Naive thymus-derived CD8-positive, alpha-beta T cell (primary cell): ENCODE measurements at regions not wholly inside any gene's neighbourhood (a gene's known extent, or its start where the extent isn't known, plus 50 kb on each side); places are given as distances from the start of the nearest gene placed in this dataset.

Source experiments
- ATAC-seq, 2 donors: fragments of 150-1000 bp; cut with Tn5 transposase in 1 of 2; sonication (Bioruptor Pico), chemical (Tn5 transposase) in 1 of 2; 1 replicate in 1 of 2; 2 replicates in 1 of 2; pipeline ENCODE4 v1.10.0; 2021; ENCODE audit warnings: mild to moderate bottlenecking in 2 of 2, moderate library complexity in 2 of 2
- POLR2A ChIA-PET: fragments of 350-600 bp; sonication (Branson Sonifier 250); formaldehyde crosslinking; loops from one replicate; lab custom pipeline; 2021; ENCODE audit warnings: antibody characterized with exemption; lab: Charles Lee
- DNase-seq, 10 donors: peaks; one replicate each; pipeline versions ENCODE4 v3.0.0 to v3.0.0-alpha.2; 2020 to 2022
- H3K27ac Mint-ChIP-seq, 10 donors: one replicate each; pipeline ENCODE4 v1.8.0; 2020 to 2022; ENCODE audit warnings: mild to moderate bottlenecking in 10 of 10, mixed read lengths in 10 of 10, moderate library complexity in 4 of 10, inconsistent platforms in 1 of 10
- H3K27me3 Mint-ChIP-seq, 5 donors: one replicate each; pipeline ENCODE4 v1.8.0; 2021 to 2022; ENCODE audit warnings: mixed read lengths in 5 of 5
- H3K36me3 Mint-ChIP-seq, 3 donors: one replicate each; pipeline ENCODE4 v1.8.0; 2020 to 2022; ENCODE audit warnings: mixed read lengths in 3 of 3, mild to moderate bottlenecking in 2 of 3, inconsistent platforms in 1 of 3
- H3K4me1 Mint-ChIP-seq, 4 donors: one replicate each; pipeline ENCODE4 v1.8.0; 2021 to 2022; ENCODE audit warnings: mixed read lengths in 4 of 4
- H3K4me3 Mint-ChIP-seq, 10 donors: one replicate each; pipeline ENCODE4 v1.8.0; 2020 to 2022; ENCODE audit warnings: mild to moderate bottlenecking in 10 of 10, mixed read lengths in 10 of 10, moderate library complexity in 6 of 10, inconsistent platforms in 1 of 10
- H3K9me3 Mint-ChIP-seq, 9 donors: one replicate each; pipeline ENCODE4 v1.8.0; 2020 to 2022; ENCODE audit warnings: mixed read lengths in 9 of 9, mild to moderate bottlenecking in 3 of 9, inconsistent platforms in 1 of 9, moderate library complexity in 1 of 9

DNA sequence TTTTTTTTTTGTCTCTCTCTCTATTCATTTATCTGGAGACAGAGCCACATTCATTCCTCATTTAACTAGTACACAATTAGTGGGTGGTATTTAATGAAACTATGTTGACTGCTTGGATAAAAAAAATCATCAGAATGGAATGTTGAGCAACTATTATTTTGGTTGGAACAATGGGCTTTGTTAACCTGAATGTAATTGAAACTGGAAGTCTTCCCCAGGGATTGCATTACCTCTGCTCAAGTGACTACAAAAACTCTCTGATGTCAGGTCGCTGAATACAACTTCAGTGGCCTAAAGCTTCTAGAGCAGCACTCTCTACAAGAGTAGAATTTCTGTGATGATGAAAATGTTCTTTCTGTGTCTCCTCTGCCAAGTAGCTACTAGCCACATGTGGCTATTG lies 295.8 kb downstream of the DEPDC1B start:
- Mint-ChIP-seq H3K36me3 (no peaks in the 10 kb centered on the region), H3K4me1 (peaks cover 0 to 2% (median 0%) of the 10 kb centered on the region in 4 donors), H3K9me3 (peaks cover 0 to 5% (median 0%) of the 10 kb centered on the region in 9 donors), H3K27me3 (no peaks in the 10 kb centered on the region), H3K4me3 (no peak overlapping the region), H3K27ac (no peak overlapping the region)
- no peak for ATAC-seq
- POLR2A ChIA-PET: no interaction called here
- no peak for DNase-seq

DNA sequence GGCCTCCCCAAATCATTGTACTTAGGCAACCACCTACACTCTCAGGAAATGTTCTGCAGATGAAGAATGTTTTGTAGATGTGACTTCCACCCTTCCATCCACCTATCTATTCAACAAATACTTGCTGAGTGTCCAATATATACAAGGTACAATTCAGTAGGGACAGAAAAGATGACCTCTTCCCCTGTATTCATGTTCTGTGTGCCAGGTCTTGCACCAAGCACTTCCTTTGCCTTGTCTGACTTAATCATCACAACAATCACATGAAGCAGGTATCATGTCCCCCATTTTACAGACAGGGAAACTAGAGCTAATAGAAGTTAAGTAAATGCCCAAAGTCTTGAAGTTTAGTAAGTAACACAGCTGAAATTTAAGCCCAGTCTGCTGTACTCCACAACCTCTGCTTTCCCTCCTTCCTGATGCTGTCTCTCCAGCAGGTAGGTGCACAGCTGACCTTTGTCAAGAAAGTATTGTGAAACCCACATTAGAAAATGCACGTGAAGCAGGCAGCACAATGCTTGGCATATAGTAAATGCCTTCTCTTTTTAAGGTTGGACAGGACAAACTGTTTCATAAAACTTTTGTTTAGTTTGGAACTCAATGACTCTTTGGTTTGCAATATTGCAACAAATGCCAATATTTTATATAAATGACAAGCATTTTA lies 296.5 kb downstream of the DEPDC1B start:
- POLR2A ChIA-PET: no interaction called here
- no peaks in the 10 kb centered on the region for H3K36me3 Mint-ChIP-seq
- no peak overlapping the region for H3K27ac Mint-ChIP-seq
- H3K4me1 Mint-ChIP-seq: peaks cover 0 to 7% (median 0%) of the 10 kb centered on the region in 4 donors
- DNase-seq (no peak), ATAC-seq (no peak)
- peaks cover 0 to 5% (median 0%) of the 10 kb centered on the region in 9 donors for H3K9me3 Mint-ChIP-seq
- no peaks in the 10 kb centered on the region for H3K27me3 Mint-ChIP-seq
- H3K4me3 Mint-ChIP-seq: no peak overlapping the region

DNA sequence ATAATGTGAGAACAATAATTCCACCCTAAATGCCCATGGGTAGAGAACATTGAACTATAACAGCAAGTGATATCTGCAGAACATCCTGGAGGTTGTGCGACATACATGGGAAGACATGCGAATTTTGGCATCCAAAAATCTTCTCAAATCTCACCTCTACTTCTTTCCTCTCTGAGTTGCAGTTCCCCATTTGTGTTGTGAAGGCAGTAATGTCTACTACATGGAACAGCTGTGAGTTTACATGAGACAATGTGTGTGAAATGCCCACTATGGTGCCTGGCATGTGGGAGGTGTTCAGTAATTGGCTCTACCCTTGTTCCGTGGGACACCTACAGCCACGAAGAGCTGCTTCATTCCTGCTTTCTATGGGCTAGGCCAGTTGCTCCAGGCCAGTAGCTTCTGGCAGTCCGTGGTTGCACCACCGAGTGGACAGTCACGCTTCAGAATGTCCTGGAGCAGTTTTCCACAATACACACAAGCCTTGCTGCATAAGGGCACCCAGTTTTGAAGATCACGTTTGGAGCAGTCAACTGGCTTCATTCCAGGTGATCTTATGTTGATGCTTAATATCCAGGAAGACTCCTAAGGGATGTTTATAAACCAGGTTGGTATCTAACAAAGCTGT lies 297.7 kb downstream of the DEPDC1B start:
- no peak overlapping the region for H3K27ac Mint-ChIP-seq
- POLR2A ChIA-PET: interaction anchor here (0.6 kb wide), 1 partner anchor 384 kb away, joined by 3 read pairs; no protein-coding TSS in a partner anchor
- peaks cover 0 to 7% (median 0%) of the 10 kb centered on the region in 4 donors for H3K4me1 Mint-ChIP-seq
- DNase-seq (no peak), ATAC-seq (no peak)
- no peaks in the 10 kb centered on the region for H3K27me3 Mint-ChIP-seq
- H3K36me3 Mint-ChIP-seq: no peaks in the 10 kb centered on the region
- H3K9me3 Mint-ChIP-seq: peaks cover 0 to 6% (median 0%) of the 10 kb centered on the region in 9 donors
- no peak overlapping the region for H3K4me3 Mint-ChIP-seq

DNA sequence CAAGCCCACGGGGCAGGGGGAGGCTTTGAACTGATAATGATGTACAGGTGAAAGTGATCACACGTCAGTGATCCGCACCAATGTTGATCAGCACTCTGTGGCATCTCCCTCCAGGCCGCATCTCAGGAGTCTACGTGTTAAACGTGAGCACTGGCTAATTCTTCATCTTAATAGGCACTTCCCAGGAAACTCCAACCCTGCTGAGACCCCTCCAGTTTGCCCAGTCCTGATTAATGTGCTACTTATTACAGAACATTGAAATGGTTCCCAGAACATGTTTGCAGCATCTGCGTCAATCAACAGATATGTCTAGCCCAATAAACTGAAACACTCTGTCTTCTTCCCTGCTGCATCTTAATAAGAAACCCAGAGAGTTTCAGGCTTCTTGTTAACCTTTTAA lies 298.4 kb downstream of the DEPDC1B start:
- Mint-ChIP-seq H3K27me3 (no peaks in the 10 kb centered on the region), H3K9me3 (peaks cover 0 to 6% (median 0%) of the 10 kb centered on the region in 9 donors), H3K27ac (no peak overlapping the region), H3K4me1 (peaks cover 0 to 7% (median 0%) of the 10 kb centered on the region in 4 donors), H3K36me3 (no peaks in the 10 kb centered on the region), H3K4me3 (no peak overlapping the region)
- DNase-seq (no peak), ATAC-seq (no peak)
- POLR2A ChIA-PET: no interaction called here

DNA sequence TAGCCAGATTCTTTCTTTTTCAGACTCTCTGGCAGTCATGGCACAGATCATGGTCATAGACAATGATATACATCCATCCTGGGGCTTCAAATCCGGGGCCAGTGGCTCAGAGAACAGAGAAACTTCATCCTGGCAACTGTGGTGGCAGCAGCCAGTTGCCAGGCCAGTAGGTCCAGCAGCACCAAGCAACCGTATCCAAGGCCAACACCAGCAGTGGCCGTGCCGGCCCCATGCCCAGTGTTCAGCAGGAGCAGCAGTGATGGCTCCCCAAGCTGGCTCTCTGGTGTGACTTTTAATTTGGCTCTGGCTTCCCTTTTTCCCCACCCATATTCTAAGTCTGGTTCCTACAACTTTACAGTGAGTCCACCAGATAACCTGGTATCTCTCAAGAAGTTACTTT lies 300.5 kb downstream of the DEPDC1B start:
- no peak overlapping the region for H3K4me3 Mint-ChIP-seq
- H3K36me3 Mint-ChIP-seq: no peaks in the 10 kb centered on the region
- no peaks in the 10 kb centered on the region for H3K27me3 Mint-ChIP-seq
- H3K27ac Mint-ChIP-seq: no peak overlapping the region
- ATAC-seq: no peak
- DNase-seq: no peak
- POLR2A ChIA-PET: no interaction called here
- H3K9me3 Mint-ChIP-seq: peaks cover 0 to 6% (median 0%) of the 10 kb centered on the region in 9 donors
- H3K4me1 Mint-ChIP-seq: peaks cover 0 to 7% (median 0%) of the 10 kb centered on the region in 4 donors

DNA sequence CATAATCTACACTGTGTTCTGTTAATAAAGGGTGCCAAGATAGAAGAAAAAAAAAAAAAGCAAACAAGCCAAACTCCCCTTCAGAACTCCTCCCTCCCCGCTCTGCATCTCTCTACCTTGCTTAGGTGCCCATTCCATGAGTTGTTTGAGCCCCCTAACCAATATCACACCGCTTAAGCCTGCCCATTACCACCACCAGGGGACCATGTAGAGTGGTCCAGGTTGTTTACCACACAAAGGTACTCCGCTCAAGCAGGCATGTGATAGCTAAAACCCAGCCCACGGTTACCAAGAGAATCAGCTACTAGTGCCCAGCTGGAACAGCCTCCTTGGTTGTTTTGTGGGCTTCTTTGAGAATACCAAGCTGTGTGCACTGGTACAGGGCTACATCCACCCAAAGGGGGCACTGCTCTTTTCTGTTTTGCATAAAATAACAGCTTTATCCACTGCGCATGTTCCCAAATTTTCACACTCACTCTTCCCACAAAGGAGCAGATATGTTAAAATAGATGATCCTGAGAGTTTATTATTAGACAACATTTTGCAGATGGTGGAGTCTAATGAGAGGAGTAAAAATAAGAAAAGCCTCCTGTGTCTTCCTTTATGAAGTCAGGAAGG lies 304.1 kb downstream of the DEPDC1B start:
- Mint-ChIP-seq H3K4me3 (no peak overlapping the region), H3K4me1 (peaks cover 0 to 7% (median 0%) of the 10 kb centered on the region in 4 donors), H3K27me3 (no peaks in the 10 kb centered on the region), H3K9me3 (peaks cover 0 to 6% (median 0%) of the 10 kb centered on the region in 9 donors), H3K27ac (no peak overlapping the region), H3K36me3 (no peaks in the 10 kb centered on the region)
- no peak for DNase-seq
- POLR2A ChIA-PET: no interaction called here
- ATAC-seq: no peak

DNA sequence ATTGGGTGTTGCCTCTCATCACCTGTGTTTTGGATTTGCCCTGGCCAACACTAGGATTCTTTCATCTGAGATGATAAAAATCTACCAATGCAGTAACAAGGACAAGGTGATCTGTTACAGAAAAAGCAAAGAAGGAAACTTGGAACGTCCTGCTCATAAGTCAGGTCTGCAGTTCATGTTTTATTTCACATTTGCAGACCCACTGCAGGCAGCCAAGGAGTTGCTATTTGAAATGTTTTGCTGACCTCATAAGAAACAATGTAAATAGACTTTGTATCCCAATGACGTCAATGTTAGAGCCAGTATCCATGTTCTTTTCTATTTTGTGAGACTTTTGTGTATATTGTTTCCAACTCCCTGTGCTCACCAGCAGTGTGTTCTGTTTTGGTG lies 312.9 kb downstream of the DEPDC1B start:
- Mint-ChIP-seq H3K4me1 (peaks cover 0 to 3% (median 0%) of the 10 kb centered on the region in 4 donors), H3K9me3 (peaks cover 0 to 5% (median 0%) of the 10 kb centered on the region in 9 donors)

DNA sequence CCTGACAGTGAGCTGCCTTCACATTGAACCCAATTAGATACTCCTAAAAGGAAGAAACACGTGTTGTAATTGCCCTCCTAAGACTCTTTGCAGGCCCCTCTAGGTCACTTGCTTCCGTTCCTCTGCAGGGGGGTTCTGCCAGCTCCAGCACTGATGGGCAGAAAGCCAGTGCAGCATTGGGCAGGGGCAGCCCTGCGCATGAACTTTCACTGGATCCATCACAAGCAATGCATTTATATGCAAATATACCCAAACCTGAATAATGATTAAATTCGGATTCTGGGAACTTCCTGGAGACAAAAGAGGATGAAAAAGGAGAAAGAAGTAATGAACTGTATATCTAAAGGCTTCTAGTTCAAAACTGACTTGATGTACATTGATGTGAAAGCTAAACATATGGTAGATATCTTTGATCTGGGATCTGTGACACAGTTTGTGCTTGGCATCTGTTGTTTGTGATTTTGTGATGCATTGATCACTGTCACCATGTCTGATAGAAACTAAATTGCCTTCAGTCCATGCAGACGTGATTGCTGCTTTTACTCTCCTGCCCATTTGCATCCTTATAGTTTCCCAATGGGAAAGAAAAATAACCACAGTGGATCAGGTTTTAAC lies 313.4 kb downstream of the DEPDC1B start:
- Mint-ChIP-seq H3K36me3 (no peaks in the 10 kb centered on the region), H3K9me3 (peaks cover 0 to 5% (median 0%) of the 10 kb centered on the region in 9 donors)
- POLR2A ChIA-PET: no interaction called here

More for the DNA sequence above, 312.9 kb downstream of the DEPDC1B start:
- H3K27me3 Mint-ChIP-seq: peaks cover 0 to 6% (median 0%) of the 10 kb centered on the region in 5 donors
- H3K4me3 Mint-ChIP-seq: no peak overlapping the region
- POLR2A ChIA-PET: no interaction called here
- DNase-seq (no peak), ATAC-seq (no peak)
- H3K36me3 Mint-ChIP-seq: no peaks in the 10 kb centered on the region
- H3K27ac Mint-ChIP-seq: no peak overlapping the region

GRCh38 chr5:60382716-60383115 lies 317.2 kb downstream of the DEPDC1B start:
- Mint-ChIP-seq H3K27me3 (peaks cover 0 to 6% (median 0%) of the 10 kb centered on the region in 5 donors), H3K4me3 (no peak overlapping the region), H3K9me3 (peaks cover 0 to 5% (median 0%) of the 10 kb centered on the region in 9 donors), H3K4me1 (peaks cover 0 to 3% (median 0%) of the 10 kb centered on the region in 4 donors), H3K36me3 (no peaks in the 10 kb centered on the region), H3K27ac (no peak overlapping the region)
- ATAC-seq: no peak
- no peak for DNase-seq
- POLR2A ChIA-PET: no interaction called here

More for the DNA sequence above, 313.4 kb downstream of the DEPDC1B start:
- no peak overlapping the region for H3K4me3 Mint-ChIP-seq
- H3K27ac Mint-ChIP-seq: no peak overlapping the region
- ATAC-seq (no peak), DNase-seq (no peak)
- H3K4me1 Mint-ChIP-seq: peaks cover 0 to 3% (median 0%) of the 10 kb centered on the region in 4 donors
- peaks cover 0 to 6% (median 0%) of the 10 kb centered on the region in 5 donors for H3K27me3 Mint-ChIP-seq

- Mint-ChIP-seq H3K9me3 (peaks cover 0 to 4% (median 0%) of the 10 kb centered on the region in 9 donors), H3K27me3 (peaks cover 0 to 11% (median 0%) of the 10 kb centered on the region in 5 donors), H3K27ac (no peak overlapping the region), H3K4me1 (peaks cover 0 to 3% (median 0%) of the 10 kb centered on the region in 4 donors), H3K36me3 (no peaks in the 10 kb centered on the region), H3K4me3 (no peak overlapping the region)
- DNase-seq (no peak), ATAC-seq (no peak)
- POLR2A ChIA-PET: no interaction called here
Measured at GRCh38 chr5:60379907-60380306, 320.1 kb downstream of the DEPDC1B start.

DNA sequence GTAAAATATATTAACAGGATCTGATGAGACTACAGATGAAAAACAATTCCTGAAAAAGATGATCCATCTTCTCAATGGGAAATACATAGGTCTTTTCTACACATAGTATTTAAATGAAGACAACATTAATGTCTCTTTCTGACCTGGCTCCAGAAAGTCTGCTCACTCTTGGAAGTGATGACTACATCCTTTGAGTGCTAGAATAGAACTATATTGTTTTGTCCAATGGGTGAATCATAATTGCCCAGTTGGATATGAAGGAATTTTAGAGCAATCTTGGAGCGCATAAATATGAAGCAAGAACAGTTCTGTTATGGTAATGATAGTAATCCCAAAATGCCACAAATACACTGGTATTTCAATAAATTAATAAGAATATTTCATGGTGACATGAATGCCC lies 322.1 kb downstream of the DEPDC1B start:
- H3K36me3 Mint-ChIP-seq: no peaks in the 10 kb centered on the region
- H3K4me1 Mint-ChIP-seq: peaks cover 0 to 3% (median 0%) of the 10 kb centered on the region in 4 donors
- no peaks in the 10 kb centered on the region for H3K9me3 Mint-ChIP-seq
- DNase-seq: no peak
- POLR2A ChIA-PET: no interaction called here
- H3K27ac Mint-ChIP-seq: no peak overlapping the region
- ATAC-seq: no peak
- no peak overlapping the region for H3K4me3 Mint-ChIP-seq
- peaks cover 0 to 5% (median 0%) of the 10 kb centered on the region in 5 donors for H3K27me3 Mint-ChIP-seq

DNA sequence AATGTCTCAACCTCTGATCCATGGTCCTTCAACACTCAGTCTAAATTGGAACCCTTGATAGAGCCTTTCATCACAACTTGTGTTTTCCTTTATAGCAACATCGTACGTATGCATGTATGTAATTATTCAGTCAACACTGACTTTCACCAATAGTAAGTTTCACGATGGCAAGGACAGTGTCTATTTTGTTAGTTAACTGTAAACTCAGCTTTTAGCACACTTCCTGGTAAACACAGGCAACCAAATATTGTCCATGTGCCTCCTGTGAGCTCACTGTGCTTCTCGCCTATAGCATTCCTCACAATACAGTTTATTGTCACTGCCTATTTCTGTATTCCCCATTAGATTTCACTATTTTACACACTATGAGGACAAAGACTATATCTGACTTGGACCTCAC lies 323.1 kb downstream of the DEPDC1B start:
- Mint-ChIP-seq H3K4me3 (no peak overlapping the region), H3K27ac (no peak overlapping the region), H3K9me3 (no peaks in the 10 kb centered on the region), H3K36me3 (no peaks in the 10 kb centered on the region), H3K27me3 (peaks cover 0 to 5% (median 0%) of the 10 kb centered on the region in 5 donors), H3K4me1 (no peaks in the 10 kb centered on the region)
- DNase-seq (no peak), ATAC-seq (no peak)
- POLR2A ChIA-PET: no interaction called here

DNA sequence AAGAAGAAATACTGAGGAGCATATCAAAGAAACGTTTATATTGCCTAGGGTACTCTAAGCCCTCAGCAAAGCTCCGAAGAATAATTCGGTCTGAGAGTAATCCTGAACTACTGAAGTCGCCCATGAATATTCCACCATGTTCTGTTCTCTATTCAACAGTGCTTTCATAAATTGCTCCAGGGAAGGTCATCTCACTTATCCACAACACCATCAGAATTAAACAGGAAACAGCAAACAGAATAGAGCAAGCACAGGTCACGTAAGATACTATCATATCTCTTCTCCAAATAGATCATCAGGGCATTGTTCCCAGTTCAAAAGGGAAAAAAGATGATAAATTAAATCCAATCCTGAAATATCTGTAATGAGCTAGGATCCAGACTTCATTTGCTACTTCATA lies 325.6 kb downstream of the DEPDC1B start:
- H3K27me3 Mint-ChIP-seq: peaks cover 0 to 5% (median 0%) of the 10 kb centered on the region in 5 donors

More for the DNA sequence above, 325.6 kb downstream of the DEPDC1B start:
- POLR2A ChIA-PET: no interaction called here
- Mint-ChIP-seq H3K36me3 (no peaks in the 10 kb centered on the region), H3K9me3 (peaks cover 0 to under 1% (median 0%) of the 10 kb centered on the region in 9 donors), H3K4me3 (no peak overlapping the region), H3K4me1 (no peaks in the 10 kb centered on the region), H3K27ac (no peak overlapping the region)
- DNase-seq: no peak
- ATAC-seq: no peak
